HEK293 (cell line): ENCODE measurements at regions not wholly inside any gene's neighbourhood (a gene's known extent, or its start where the extent isn't known, plus 50 kb on each side); places are given as distances from the start of the nearest gene placed in this dataset.

ENCODE experiments used
- CTCF ChIA-PET: fragments of 350-600 bp; formaldehyde crosslinking; extraction: SDS; loops from one replicate; lab custom pipeline; 2021; ENCODE audit warnings: antibody characterized with exemption; lab: Yijun Ruan, JAX
- POLR2A ChIA-PET: fragments of 300-600 bp; formaldehyde crosslinking; extraction: SDS; loops from one replicate; lab custom pipeline; 2020; ENCODE audit warnings: antibody characterized with exemption, inconsistent platforms; lab: Yijun Ruan, JAX
- H3K27ac ChIP-seq: fragments of 200-500 bp; sonication (Bioruptor generic); 2 replicates; pipeline ENCODE4 v1.5.1; 2014; ENCODE audit warnings: low read depth, low read length, control low read depth, inconsistent platforms; ENCODE audit errors: extremely low read depth
- H3K36me3 ChIP-seq, 2 experiments: fragments of 200-500 bp in 1 of 2; sonication (Bioruptor generic) in 1 of 2; 1 replicate in 1 of 2; 2 replicates in 1 of 2; pipeline ENCODE4 v1.5.1; 2014 to 2017; ENCODE audit warnings: inconsistent platforms in 2 of 2, low read length in 2 of 2; ENCODE audit not compliant: control insufficient read depth in 2 of 2, insufficient read depth in 1 of 2
- H3K4me1 ChIP-seq: fragments of 200-500 bp; sonication (Bioruptor generic); 2 replicates; pipeline ENCODE4 v1.5.1; 2014; ENCODE audit warnings: mild to moderate bottlenecking, low read length, inconsistent platforms; ENCODE audit not compliant: control insufficient read depth, insufficient read depth
- H3K4me3 ChIP-seq: 2 replicates; pipeline ENCODE4 v1.5.1; 2011; ENCODE audit warnings: low read depth, mild to moderate bottlenecking, control low read depth, low read length, moderate library complexity
- H3K9me3 ChIP-seq: fragments of 200-500 bp; sonication (Bioruptor generic); 2 replicates; pipeline ENCODE4 v1.5.1; 2014; ENCODE audit warnings: low read depth, low read length, inconsistent platforms; ENCODE audit not compliant: control insufficient read depth, insufficient read depth
- ATF2 ChIP-seq: fragments of 450-650 bp; formaldehyde crosslinking; IDR thresholded peaks from 2 replicates; pipeline ENCODE4 v1.5.1; 2016; ENCODE audit warnings: missing biosample characterization, missing genetic modification characterization, low read depth
- FEZF1 ChIP-seq: fragments of 450-650 bp; formaldehyde crosslinking; IDR thresholded peaks from 2 replicates; pipeline ENCODE4 v1.5.1; 2016; ENCODE audit warnings: missing biosample characterization, missing genetic modification characterization
- GLI4 ChIP-seq: fragments of 450-650 bp; formaldehyde crosslinking; IDR thresholded peaks from 2 replicates; pipeline ENCODE4 v1.5.1; 2016; ENCODE audit warnings: missing biosample characterization, missing genetic modification characterization
- IKZF3 ChIP-seq: fragments of 450-650 bp; IDR thresholded peaks from 2 replicates; pipeline ENCODE4 v1.5.0; 2018; ENCODE audit warnings: missing biosample characterization, mild to moderate bottlenecking, missing genetic modification characterization, moderate library complexity
- KLF8 ChIP-seq: fragments of 450-650 bp; formaldehyde crosslinking; IDR thresholded peaks from 2 replicates; pipeline ENCODE4 v1.5.1; 2016; ENCODE audit warnings: missing biosample characterization, missing genetic modification characterization
- MYNN ChIP-seq: fragments of 450-650 bp; formaldehyde crosslinking; IDR thresholded peaks from 2 replicates; pipeline ENCODE4 v1.5.1; 2016; ENCODE audit warnings: missing biosample characterization, missing genetic modification characterization, borderline replicate concordance
- MZF1 ChIP-seq: fragments of 450-650 bp; formaldehyde crosslinking; IDR thresholded peaks from 2 replicates; pipeline ENCODE4 v1.5.1; 2017; ENCODE audit warnings: missing biosample characterization, missing genetic modification characterization, borderline replicate concordance
- OVOL3 ChIP-seq: fragments of 450-650 bp; formaldehyde crosslinking; IDR thresholded peaks from 2 replicates; pipeline ENCODE4 v1.5.1; 2016; ENCODE audit warnings: missing biosample characterization, missing genetic modification characterization
- SP3 ChIP-seq: fragments of 450-650 bp; formaldehyde crosslinking; IDR thresholded peaks from 2 replicates; pipeline ENCODE4 v1.5.1; 2016; ENCODE audit warnings: missing biosample characterization, missing genetic modification characterization
- TSHZ1 ChIP-seq: fragments of 450-650 bp; formaldehyde crosslinking; IDR thresholded peaks from 2 replicates; pipeline ENCODE4 v1.5.1; 2016; ENCODE audit warnings: missing biosample characterization, missing genetic modification characterization, borderline replicate concordance
- ZFHX2 ChIP-seq: fragments of 450-650 bp; formaldehyde crosslinking; conservative IDR thresholded peaks from 2 replicates; pipeline ENCODE4 v1.5.1; 2016; ENCODE audit warnings: missing biosample characterization, missing genetic modification characterization
- ZNF114 ChIP-seq: fragments of 450-650 bp; formaldehyde crosslinking; IDR thresholded peaks from 2 replicates; pipeline ENCODE4 v1.5.0; 2017; ENCODE audit warnings: missing biosample characterization, missing genetic modification characterization
- ZNF121 ChIP-seq: fragments of 450-650 bp; formaldehyde crosslinking; IDR thresholded peaks from 2 replicates; pipeline ENCODE4 v1.5.1; 2016; ENCODE audit warnings: missing biosample characterization, missing genetic modification characterization
- ZNF155 ChIP-seq: fragments of 450-650 bp; formaldehyde crosslinking; IDR thresholded peaks from 2 replicates; pipeline ENCODE4 v1.5.1; 2016; ENCODE audit warnings: missing biosample characterization, missing genetic modification characterization
- ZNF175 ChIP-seq: fragments of 450-650 bp; formaldehyde crosslinking; IDR thresholded peaks from 2 replicates; pipeline ENCODE4 v1.5.1; 2016; ENCODE audit warnings: missing biosample characterization, missing genetic modification characterization
- ZNF239 ChIP-seq: fragments of 450-650 bp; formaldehyde crosslinking; IDR thresholded peaks from 2 replicates; pipeline ENCODE4 v1.5.1; 2016; ENCODE audit warnings: missing biosample characterization, missing genetic modification characterization
- ZXDB ChIP-seq: fragments of 450-650 bp; formaldehyde crosslinking; IDR thresholded peaks from 2 replicates; pipeline ENCODE4 v1.5.1; 2016; ENCODE audit warnings: missing biosample characterization, missing genetic modification characterization
- TF ChIP-seq, protein P1 (sequence below): fragments of 450-650 bp; formaldehyde crosslinking; IDR thresholded peaks from 2 replicates; pipeline ENCODE4 v1.5.1; 2016; ENCODE audit warnings: missing biosample characterization, missing genetic modification characterization
- TF ChIP-seq, protein P2 (sequence below): fragments of 450-650 bp; formaldehyde crosslinking; IDR thresholded peaks from 2 replicates; pipeline ENCODE4 v1.5.1; 2016; ENCODE audit warnings: missing biosample characterization, missing genetic modification characterization
- TF ChIP-seq, protein P3 (sequence below): fragments of 450-650 bp; formaldehyde crosslinking; IDR thresholded peaks from 2 replicates; pipeline ENCODE4 v1.5.1; 2016; ENCODE audit warnings: missing biosample characterization, missing genetic modification characterization

GRCh38 chr1:5223206-5223605 is 568.8 kb downstream of the AJAP1 start (continued):
- TF ChIP-seq, protein P1, sequence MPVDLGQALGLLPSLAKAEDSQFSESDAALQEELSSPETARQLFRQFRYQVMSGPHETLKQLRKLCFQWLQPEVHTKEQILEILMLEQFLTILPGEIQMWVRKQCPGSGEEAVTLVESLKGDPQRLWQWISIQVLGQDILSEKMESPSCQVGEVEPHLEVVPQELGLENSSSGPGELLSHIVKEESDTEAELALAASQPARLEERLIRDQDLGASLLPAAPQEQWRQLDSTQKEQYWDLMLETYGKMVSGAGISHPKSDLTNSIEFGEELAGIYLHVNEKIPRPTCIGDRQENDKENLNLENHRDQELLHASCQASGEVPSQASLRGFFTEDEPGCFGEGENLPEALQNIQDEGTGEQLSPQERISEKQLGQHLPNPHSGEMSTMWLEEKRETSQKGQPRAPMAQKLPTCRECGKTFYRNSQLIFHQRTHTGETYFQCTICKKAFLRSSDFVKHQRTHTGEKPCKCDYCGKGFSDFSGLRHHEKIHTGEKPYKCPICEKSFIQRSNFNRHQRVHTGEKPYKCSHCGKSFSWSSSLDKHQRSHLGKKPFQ (tag by site-specific recombination): no peak
- no peak for TF ChIP-seq GLI4 (tag by site-specific recombination)
- TF ChIP-seq MZF1 (tag by site-specific recombination): no peak
- no peak for TF ChIP-seq OVOL3
- TF ChIP-seq TSHZ1 (tag by site-specific recombination): no peak
- no peak for TF ChIP-seq ATF2
- no peak for TF ChIP-seq ZNF239 (tag by site-specific recombination)

- no peaks in the 10 kb centered on the region for H3K4me1 ChIP-seq
- H3K36me3 ChIP-seq: no peaks in the 10 kb centered on the region
- ChIA-PET POLR2A (no interaction called here), CTCF (no interaction called here)
- H3K4me3 ChIP-seq: no peak overlapping the region
- no peak for TF ChIP-seq ZNF121 (tag by site-specific recombination)
- no peak for TF ChIP-seq ZFHX2 (tag by site-specific recombination)
- TF ChIP-seq FEZF1: no peak
- TF ChIP-seq OVOL3: no peak
- TF ChIP-seq ZNF155 (tag by site-specific recombination): no peak
- TF ChIP-seq IKZF3 (tag by site-specific recombination): no peak
- TF ChIP-seq, protein P2, sequence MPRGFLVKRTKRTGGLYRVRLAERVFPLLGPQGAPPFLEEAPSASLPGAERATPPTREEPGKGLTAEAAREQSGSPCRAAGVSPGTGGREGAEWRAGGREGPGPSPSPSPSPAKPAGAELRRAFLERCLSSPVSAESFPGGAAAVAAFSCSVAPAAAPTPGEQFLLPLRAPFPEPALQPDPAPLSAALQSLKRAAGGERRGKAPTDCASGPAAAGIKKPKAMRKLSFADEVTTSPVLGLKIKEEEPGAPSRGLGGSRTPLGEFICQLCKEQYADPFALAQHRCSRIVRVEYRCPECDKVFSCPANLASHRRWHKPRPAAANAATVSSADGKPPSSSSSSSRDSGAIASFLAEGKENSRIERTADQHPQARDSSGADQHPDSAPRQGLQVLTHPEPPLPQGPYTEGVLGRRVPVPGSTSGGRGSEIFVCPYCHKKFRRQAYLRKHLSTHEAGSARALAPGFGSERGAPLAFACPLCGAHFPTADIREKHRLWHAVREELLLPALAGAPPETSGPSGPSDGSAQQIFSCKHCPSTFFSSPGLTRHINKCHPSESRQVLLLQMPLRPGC (tag by site-specific recombination): no peak
- TF ChIP-seq ZXDB (tag by site-specific recombination): no peak
- no peak for TF ChIP-seq MYNN (tag by site-specific recombination)
- no peak for TF ChIP-seq ZNF114 (tag by site-specific recombination)
- no peak for TF ChIP-seq KLF8 (tag by site-specific recombination)
- no peak for TF ChIP-seq SP3
- TF ChIP-seq, protein P3, sequence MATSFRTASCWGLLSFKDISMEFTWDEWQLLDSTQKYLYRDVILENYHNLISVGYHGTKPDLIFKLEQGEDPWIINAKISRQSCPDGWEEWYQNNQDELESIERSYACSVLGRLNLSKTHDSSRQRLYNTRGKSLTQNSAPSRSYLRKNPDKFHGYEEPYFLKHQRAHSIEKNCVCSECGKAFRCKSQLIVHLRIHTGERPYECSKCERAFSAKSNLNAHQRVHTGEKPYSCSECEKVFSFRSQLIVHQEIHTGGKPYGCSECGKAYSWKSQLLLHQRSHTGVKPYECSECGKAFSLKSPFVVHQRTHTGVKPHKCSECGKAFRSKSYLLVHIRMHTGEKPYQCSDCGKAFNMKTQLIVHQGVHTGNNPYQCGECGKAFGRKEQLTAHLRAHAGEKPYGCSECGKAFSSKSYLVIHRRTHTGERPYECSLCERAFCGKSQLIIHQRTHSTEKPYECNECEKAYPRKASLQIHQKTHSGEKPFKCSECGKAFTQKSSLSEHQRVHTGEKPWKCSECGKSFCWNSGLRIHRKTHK: no peak
- TF ChIP-seq ZNF175: no peak
- H3K27ac ChIP-seq: no peak overlapping the region
- H3K9me3 ChIP-seq: no peaks in the 10 kb centered on the region
Observed at GRCh38 chr1:5222626-5223025, 568.2 kb downstream of the AJAP1 start.
